GM23338 (cell line): ENCODE measurements at regions not wholly inside any gene's neighbourhood (a gene's known extent, or its start where the extent isn't known, plus 50 kb on each side); places are given as distances from the start of the nearest gene placed in this dataset.

Experiments used
- CREB1 ChIP-seq: fragments of 250-450 bp; sonication (Bioruptor Pico); IDR thresholded peaks from 2 replicates; pipeline ENCODE4 v1.5.0; 2020; ENCODE audit warnings: low read depth, mild to moderate bottlenecking, moderate library complexity
- CTCF ChIP-seq, 2 experiments: fragments of 200-600 bp in 1 of 2; sonication (generic) in 1 of 2; conservative IDR thresholded peaks; 2 replicates each; pipeline versions ENCODE4 v1.5.1 to v1.6.1; 2016 to 2017; ENCODE audit warnings: antibody characterized with exemption in 2 of 2, low read depth in 2 of 2, mild to moderate bottlenecking in 2 of 2, moderate library complexity in 1 of 2
- ETS1 ChIP-seq: IDR thresholded peaks from 2 replicates; pipeline ENCODE4 v1.6.1; 2016; ENCODE audit warnings: antibody characterized with exemption
- EZH2 ChIP-seq: fragments of 200-600 bp; sonication (generic); IDR thresholded peaks from one replicate; pipeline ENCODE4 v1.8.0; 2017; ENCODE audit warnings: antibody characterized with exemption, mild to moderate bottlenecking, low read depth; ENCODE audit not compliant: unreplicated experiment
- EZH2phosphoT487 ChIP-seq: fragments of 200-600 bp; sonication (generic); IDR thresholded peaks from one replicate; pipeline ENCODE4 v1.8.1; 2018; ENCODE audit warnings: antibody characterized with exemption; ENCODE audit not compliant: unreplicated experiment
- JUNB ChIP-seq: IDR thresholded peaks from one replicate; pipeline ENCODE4 v1.6.1; 2016; ENCODE audit warnings: antibody characterized with exemption; ENCODE audit not compliant: unreplicated experiment
- NANOG ChIP-seq: IDR thresholded peaks from 2 replicates; pipeline ENCODE4 v1.6.1; 2016; ENCODE audit warnings: antibody characterized with exemption, borderline replicate concordance
- POLR2AphosphoS5 ChIP-seq: IDR thresholded peaks from 2 replicates; pipeline ENCODE4 v1.6.1; 2016; ENCODE audit warnings: antibody characterized with exemption, low read depth
- REST ChIP-seq: IDR thresholded peaks from one replicate; pipeline ENCODE4 v1.6.1; 2018; ENCODE audit warnings: antibody characterized with exemption; ENCODE audit not compliant: unreplicated experiment
- STAT1 ChIP-seq: IDR thresholded peaks from one replicate; pipeline ENCODE4 v1.6.1; 2016; ENCODE audit warnings: antibody characterized with exemption; ENCODE audit not compliant: unreplicated experiment
- ZNF331 ChIP-seq: fragments of 250-450 bp; sonication (Bioruptor Pico); IDR thresholded peaks from 2 replicates; pipeline ENCODE4 v1.5.0; 2020; ENCODE audit warnings: low read depth, mild to moderate bottlenecking, moderate library complexity
- ZNF462 ChIP-seq: fragments of 250-450 bp; sonication (Bioruptor Pico); IDR thresholded peaks from 2 replicates; pipeline ENCODE4 v1.5.0; 2020; ENCODE audit warnings: mild to moderate bottlenecking, moderate library complexity

GRCh38 chr10:78524941-78525340 is 491.3 kb downstream of the RPS24 start:
- no peak for TF ChIP-seq CTCF (conservative IDR thresholded peaks at IDR 0.05; ENCODE audit: low read depth in 2 of 2)
- TF ChIP-seq JUNB = no peak
- TF ChIP-seq ZNF462 = no peak
- TF ChIP-seq EZH2 = no peak
- no peak for TF ChIP-seq POLR2AphosphoS5
- TF ChIP-seq STAT1 = no peak
- no peak for TF ChIP-seq REST
- no peak for TF ChIP-seq ETS1
- TF ChIP-seq CREB1 (CRISPR knock-in tag) = no peak
- no peak for TF ChIP-seq EZH2phosphoT487
- TF ChIP-seq NANOG = no peak
- no peak for TF ChIP-seq ZNF331 (CRISPR knock-in tag)
